GM18870 (cell line): ENCODE measurements at regions not wholly inside any gene's neighbourhood (a gene's known extent, or its start where the extent isn't known, plus 50 kb on each side); places are given as distances from the start of the nearest gene placed in this dataset.

Experiments
- ATAC-seq: cut with Tn5 transposase; IDR thresholded peaks from one replicate; pipeline ENCODE4 v1.9.1; 2021; ENCODE audit warnings: moderate library complexity; ENCODE audit not compliant: unreplicated experiment

DNA sequence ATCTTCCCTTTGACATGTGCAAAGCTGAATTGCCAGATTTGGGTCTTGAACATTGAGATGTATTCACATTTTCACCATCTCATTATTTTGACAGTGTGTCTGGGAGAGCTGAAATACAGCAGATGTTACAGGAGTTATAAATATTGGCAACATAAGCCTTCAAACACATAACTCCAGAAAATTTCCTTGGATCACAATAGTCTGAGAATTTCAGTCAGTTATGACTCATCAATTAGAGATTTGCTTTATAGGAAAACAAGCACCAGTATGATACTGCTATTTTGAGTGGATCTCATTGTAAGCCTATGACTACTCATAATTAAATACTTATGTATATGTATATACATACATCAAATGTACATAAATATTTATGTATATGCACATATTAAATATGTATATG, 1171.8 kb downstream of the AMY1C start:
- ATAC-seq: no peak

DNA sequence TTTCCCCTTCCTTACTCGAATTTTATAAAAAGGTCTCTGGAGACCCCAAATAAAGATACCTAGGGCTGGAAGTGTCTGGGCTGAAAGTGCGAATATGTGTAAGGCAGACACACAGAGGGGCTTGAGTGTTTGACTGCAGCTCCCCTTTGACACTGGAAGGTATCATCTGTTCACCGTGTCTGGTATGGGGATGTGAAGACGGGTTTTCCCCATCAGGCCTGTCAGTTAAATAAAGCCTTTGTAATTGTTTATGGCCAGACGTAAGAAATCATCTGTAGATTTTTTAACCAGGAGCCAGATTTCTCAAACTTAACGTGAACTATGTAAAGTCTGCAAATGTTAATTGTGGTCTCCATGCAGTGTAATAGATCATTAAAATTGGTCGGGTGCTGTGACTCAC, 1173.4 kb downstream of the AMY1C start:
- ATAC-seq: no peak

DNA sequence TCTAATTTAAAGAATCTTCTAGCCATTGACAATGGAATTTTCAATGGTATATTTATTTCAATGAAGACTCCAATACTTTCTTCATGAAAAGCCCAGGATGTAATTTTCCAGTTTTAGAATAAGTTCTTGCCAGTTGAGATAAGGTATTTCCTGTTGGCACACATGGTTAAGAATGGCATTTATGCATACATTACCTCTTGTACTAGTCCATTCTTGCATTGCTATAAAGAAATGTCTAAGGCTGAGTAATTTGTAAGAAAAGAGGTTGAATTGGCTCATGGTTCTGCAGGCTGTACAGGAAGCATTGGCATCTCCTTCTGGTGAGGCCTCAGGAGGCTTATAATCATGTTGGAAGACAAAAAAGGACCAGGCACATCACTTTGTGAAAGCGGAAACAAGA, 1179.6 kb downstream of the AMY1C start:
- ATAC-seq: no peak

DNA sequence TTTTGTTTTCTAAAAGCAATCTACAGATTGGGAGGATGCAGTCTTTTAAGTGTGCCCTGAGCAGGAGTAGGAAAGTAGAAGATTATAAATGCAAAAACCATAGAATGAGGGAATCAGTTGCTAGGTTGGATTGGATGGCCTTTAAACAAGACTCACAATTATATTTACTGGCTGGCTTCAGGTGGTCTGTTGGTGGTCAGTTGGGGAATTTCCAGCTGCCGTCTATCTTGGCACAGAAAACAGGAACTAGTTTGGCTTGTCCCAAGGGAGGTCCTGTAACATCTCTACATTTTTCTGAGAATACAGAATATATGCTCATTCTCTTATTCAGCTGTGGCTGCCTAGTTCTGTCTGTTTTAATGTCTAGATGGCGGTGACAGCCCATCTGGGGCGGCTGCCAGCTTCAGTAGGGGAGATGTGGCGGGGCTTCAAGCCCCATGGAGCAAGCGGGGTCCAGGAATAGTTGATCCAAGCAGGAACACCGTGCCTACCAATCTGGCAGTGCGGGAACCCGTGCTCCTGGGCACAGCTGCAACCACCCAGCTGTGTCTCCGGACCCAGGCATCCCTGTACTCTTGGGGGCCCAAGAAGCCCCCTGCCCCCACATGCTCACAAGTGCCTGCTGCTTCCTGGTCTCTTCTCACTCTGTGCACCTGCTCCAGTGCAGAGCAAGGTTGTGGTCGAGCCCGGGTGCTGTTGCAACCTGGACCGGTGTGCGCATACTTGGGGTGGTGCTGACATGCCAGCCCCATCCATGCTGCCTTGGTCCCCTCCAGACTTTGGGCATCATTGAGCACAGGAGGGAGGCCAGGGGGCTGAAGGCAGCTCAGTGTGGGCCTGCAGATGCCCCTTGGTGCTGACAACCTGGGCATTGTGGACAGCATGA, 1182.6 kb downstream of the AMY1C start:
- ATAC-seq: peak; percentile 43

DNA sequence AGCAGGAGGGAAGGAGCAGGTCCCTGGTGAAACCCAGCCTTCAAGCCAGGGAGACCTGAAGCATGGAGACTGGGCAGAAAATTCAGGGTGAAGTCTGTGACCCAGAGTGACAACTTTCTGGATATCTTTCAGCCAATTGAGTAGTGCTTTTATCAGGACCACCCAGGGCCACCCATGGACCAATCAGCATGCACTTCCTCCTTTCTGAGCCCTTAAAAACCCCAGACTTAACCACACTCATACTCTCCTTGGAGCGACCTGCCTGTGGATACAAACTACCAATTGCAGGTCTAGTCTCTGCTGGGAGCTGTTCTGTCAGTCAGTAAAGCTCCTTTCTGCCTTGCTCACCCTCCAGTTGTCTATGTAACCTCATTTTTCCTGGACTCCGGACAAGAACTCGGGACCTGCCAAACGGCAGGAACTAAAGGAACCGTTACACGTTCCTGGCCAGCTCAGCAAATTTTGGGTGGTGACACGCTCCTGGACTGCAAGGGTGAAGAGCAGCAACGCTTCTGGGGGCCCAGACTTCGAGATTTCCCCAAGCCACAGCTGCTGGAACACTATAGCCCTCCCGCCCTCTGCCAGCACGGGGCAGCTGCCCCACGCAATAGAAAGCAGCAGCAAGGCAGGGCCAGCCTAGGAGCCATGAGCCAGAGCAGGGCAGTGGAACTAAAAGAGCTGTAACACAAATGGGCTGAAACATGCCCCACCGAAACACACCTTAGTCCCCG, 1183.4 kb downstream of the AMY1C start:
- ATAC-seq: no peak

DNA sequence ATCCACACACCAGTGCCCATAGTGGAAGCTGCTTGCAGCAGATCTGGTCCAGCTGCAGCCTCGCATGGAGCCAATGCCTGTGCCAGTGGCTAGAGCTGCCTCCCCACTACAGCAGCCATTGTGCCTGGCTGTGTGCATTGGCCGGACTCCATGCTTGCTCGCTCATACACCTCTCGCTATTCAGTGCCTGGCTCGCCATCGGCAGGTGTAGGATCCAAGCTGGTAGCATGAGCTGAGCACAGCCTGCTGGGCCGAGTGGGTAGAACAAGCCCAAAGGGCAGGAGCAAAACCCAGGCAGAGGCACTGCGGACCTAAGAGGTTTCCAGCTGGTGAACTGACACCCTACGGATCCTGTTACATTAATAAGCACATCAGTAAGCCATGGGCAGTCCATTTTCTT, 1184.1 kb downstream of the AMY1C start:
- ATAC-seq: no peak

DNA sequence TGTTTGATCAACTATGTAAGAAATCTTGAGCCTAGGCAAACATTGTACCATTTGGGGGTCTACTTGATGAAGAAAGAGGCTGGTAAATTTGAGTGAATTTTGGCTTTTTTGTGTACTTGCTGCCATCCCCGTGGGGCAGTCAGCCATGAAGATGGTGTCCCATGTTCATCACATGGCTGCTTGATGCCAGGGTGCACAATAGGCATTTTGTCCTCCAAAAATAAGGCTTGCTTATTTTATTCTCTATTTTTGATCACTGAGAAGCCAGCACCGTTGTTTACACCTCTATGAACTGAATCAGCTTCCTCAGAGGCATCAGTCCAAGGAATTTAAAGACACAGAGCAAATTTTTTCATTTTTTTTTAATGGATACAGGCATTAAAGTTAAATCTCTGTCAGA, 1195.7 kb downstream of the AMY1C start:
- ATAC-seq: no peak

DNA sequence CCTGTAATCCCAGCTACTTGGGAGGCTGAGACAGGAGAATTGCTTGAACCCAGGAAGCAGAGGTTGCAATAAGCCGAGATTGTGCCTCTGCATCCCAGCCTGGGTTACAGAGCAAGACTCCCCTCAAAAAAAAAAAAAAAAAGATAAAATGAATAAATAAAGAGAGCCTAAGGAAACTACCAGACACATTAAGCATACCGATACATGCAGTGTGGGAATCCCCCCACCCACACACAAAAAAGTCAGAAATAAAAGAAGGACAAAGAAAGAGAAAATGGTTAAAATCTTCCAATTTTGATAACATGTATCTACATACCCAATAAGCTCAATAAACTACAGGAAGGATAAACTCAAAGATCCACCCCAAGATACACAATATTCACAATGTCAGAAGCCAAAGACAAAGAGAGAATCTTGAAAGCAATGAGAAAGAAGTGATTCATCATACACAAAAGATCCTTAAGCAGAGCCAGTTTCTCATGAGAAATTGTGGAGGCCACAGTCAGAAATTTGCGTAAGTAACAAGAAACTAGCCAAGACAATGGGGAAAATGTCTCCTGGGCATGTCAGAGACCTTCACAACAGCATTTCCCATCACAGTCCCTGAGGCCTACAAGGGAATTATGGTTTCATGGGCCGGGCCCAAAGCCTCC, 1197.0 kb downstream of the AMY1C start:
- ATAC-seq: no peak

DNA sequence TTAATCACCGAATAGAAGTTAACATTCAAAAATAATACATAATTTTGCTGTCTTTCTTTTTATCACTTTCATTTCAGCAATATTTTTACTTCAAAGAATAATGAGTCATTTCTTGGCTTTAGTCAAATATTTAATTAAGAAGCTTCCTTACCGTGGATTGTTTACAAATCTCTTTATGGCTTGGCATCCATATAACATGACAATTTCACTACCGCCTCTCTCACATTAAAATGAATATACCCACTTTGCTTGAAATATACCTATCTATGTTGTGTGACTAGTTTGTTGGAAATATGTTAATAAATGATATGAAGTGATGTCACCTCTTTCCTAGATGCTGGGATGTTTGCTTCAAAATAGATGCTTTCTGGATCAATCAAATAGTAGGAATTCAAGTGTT, 1203.9 kb downstream of the AMY1C start:
- ATAC-seq: no peak

DNA sequence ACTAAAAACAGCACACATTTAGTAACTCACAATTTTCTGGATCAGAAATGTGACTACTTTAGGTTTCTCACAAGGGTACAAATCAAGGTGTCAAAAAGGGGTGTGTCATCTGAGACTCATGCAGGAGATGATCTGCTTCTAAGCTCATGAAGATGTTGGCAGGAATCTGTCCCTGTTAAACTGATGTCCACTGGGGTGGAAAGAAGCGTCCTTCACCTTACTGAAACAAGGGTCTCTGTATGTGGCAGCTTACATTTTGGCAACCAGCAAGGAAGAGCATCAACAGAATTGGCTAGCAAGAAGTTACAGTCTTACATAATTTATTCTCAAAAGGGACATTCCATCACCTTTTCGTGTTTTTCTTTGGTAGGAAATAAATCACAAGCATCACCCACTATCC, 1223.8 kb downstream of the AMY1C start:
- no peak for ATAC-seq

DNA sequence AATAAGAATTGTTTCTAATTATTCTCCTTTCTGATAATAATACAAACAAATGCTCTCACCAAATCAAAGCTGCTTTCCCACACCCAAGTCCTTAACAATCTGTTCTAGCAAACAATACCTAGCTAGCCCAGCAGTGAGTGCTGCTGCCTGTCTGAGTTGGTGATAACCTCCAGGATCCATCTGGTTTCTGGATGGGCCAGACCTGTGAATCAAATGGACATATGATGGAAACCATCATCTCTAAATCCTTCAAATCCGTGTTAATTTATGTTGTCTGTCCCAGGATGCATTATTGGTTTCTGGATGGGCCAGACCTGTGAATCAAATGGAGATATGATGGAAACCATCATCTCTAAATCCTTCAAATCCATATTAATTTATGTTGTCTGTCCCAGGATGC, 1230.0 kb downstream of the AMY1C start:
- no peak for ATAC-seq

DNA sequence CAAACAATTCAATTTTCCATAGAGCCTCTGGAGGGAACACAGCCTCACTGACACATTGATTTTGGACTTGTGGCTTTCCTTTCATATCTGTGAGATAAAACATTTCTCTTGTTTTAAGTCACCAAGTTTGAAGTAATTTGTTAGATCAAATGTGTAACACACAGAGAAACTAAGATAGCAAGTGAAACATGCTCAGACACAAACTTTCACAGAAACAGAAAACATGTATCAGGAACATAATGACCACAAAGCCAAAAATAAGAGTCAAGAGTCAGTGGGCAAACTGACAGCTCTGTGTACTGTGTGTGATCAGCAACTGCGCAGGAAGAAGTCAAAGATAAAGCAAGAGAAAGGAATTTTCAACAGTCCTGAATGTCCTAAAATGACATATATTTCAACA, 1237.5 kb downstream of the AMY1C start:
- peak; percentile 100 for ATAC-seq

DNA sequence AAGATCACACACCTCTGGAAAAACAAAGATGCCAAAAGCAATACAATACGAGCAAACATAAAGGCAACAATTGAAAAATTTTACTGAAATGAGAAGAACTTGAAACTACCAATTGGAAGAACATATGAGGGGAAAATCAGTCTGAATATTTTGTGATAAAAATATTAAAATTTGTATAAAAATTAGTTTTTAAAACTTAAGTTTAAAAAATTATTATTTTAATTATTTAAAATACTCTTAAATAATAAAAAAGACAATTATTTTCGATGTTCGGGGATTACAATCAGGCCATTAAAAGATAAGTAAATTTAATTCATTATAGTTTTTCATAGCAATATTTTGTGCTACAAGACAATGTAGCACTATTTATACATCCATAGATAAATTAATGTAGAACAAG, 1239.3 kb downstream of the AMY1C start:
- ATAC-seq: no peak

DNA sequence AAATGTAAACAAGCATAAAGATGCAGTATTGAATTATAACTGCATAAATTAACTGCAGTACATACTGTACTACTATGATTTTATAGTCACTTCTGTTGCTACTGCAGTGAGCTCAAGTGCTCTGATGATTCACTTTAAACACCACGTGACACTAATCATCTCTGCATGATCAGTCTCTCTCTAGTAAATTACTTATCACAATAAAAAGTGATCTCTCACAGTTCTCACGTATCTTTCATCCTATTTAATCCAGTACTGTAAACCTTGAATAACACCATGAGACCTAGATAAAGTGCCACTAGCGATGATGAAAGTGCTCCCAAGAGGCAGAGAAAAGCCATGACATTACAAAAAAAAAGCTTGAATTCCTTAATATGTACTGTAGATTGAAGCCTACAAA, 1242.0 kb downstream of the AMY1C start:
- no peak for ATAC-seq

DNA sequence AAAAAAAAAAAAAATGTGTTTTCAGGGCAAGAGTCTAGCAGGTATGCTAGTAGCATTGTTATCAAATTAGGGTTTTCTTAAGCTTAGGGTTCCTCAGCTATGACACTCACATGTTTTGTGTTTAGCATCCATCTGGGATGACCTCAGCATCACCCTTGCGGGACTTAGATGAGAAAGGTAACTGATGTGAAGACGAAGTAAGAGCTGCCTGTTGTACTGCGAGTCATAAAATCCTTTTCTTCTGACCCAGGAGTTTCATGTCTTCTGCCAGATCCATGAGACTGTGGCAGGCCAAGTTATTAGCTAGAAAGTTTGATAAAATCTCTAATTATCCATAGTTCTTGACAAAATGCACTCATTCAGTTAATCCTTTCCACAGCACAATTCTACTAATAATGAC, 1251.1 kb downstream of the AMY1C start:
- ATAC-seq: no peak

DNA sequence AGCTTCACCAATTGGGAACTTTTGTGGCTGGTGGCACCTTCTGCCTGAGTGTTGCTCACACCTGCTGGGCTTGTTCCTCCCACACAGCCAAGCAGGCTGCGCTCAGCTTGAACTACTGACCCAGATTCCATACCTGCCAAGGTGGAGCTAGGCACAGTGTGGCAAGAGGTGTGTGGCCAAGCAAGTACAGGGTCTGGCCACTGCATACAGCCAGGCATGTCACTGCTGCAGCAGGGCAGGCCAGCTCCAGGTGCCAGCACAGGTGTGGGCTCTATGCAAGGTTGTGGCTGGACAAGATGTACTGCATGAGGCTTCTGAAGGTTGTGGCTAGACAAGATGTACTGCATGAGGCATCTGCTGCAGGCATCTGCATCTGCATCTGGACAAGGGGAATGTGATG, 1254.8 kb downstream of the AMY1C start:
- ATAC-seq: no peak

DNA sequence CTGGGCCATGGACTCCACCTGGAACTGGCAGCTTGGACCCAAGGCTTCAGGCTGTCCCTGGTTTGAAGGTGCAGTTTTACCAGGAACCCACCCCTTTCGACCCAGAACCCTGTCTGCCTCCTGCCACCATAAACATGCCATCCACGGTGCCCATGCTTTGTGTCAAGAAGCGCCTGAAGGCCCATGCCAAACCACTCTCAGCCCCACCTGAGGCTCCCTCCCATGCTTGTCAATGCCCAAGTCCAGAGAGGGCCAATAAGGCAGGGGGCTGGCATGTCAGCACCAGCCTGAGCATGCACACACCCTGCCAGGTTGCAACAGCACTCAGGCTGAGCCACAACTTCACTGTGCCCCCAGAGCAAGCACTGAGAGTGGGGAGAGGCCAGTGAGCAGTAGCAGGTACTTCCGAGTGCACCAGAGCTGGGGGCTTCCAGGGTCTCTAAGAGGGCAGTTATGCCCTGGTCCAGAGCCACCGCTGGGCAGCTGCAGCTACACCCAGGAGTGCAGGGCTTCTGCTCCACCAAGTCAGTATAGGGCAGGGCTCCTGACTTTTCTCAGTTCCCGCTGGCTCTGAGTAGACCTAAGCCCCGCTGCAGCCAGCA, 1256.0 kb downstream of the AMY1C start:
- ATAC-seq: no peak

DNA sequence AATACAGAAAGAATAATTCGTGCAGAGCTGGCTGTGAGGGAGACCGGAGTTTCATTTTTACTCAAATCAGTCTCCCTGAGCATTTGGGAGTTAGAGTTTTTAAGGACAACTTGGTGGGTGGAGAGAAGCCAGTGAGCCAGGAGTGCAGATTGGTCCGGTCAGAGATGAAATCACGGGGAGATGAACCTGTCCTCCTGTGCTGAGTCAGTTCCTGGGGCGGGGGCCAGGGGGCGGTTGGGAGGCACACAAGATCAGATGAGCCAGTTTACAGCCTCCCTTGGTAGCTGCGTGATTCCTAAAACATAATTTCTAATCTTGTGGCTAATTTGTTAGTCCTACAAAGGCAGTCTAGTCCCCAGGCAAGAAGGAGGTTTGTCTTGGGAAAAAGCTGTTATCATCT, 1267.9 kb downstream of the AMY1C start:
- ATAC-seq: no peak

DNA sequence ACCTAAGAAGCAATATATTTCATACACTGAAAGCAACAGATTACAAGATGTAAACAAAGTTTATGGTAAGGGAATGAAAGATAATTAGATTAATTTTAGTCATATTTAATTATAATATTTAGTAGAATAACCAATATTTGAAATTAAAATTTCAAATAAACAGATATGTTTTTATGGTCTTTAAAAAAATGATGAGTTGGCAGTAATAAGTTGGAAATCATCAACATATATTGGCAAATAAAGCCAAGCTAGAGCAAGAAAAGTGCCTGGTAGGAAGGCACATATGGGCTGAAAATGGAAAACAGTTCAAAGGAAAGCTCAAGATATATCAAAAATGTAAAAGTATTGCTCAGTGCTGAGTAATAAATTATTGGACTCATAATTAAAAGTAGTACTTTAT, 1274.0 kb downstream of the AMY1C start:
- ATAC-seq: no peak

DNA sequence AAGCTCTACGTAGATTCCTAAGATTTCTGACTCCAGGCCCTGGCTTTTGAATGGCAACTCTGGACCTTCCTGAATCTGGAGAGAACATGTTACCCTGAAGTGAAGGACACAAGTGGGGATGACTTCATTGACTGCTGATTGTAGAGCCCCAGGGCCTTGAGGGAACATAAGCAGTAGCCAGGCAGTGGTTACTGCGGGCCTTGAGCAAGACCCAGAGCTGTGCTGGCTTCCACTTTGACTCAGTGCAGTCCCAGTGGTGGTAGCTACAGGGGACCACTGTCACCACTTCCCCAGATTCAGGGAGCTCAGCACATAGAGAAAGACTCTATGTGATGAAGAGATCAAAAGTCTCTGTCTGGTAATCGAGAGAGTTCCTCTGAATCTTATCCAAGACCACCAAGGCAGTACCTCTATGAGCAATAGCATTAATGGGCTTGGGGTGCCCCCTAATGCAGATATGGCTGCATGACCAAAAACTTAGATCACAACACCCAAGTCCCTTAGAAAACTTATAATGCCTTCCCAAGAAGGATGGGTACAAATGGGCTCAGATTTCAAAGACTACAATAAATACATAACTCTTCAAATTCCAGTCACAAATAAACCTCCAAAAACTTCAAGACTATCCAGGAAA, 1278.3 kb downstream of the AMY1C start:
- no peak for ATAC-seq

DNA sequence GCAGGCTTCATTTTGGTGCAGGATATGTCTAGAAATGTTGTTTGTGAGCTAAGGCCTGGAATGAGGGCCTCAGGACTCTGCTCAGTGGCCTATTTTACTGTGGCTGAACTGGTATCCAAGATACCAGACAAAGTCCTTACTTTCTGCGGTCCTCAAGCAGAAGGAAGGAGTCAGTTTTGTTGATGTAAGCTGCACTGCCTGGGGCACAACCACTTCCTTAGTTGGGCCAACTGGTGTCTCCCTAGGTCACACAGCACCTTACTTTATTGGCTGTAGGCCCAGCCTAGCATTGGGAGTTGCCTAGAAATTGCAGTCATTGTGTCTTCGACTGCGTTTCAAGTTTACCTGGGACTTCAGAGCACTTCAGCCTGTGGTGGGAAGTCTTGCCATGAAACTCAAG, 1322.7 kb downstream of the AMY1C start:
- no peak for ATAC-seq
